HepG2 (cell line): ENCODE measurements at regions not wholly inside any gene's neighbourhood (a gene's known extent, or its start where the extent isn't known, plus 50 kb on each side); places are given as distances from the start of the nearest gene placed in this dataset.

Experiments
- ATAC-seq: fragments of 200-7000 bp; cut with Tn5 transposase; 3 replicates; pipeline ENCODE4 v1.9.1; 2020; ENCODE audit warnings: mild to moderate bottlenecking, moderate library complexity
- BruUV-seq: library from RNA; stranded (reverse); fragments of 400-500 nt; replicated peaks from 2 replicates; lab custom pipeline; 2021; lab: Mats Ljungman, UMichigan
- CTCF ChIA-PET: fragments of 300-600 bp; formaldehyde crosslinking; extraction: SDS; loops from one replicate; lab custom pipeline; 2021; ENCODE audit warnings: low total read pairs, inconsistent platforms, low intra/inter-chr PET ratio; lab: Yijun Ruan, JAX
- POLR2A ChIA-PET: fragments of 350-600 bp; sonication (Branson Sonifier 250); formaldehyde crosslinking; loops from one replicate; lab custom pipeline; 2020; ENCODE audit warnings: antibody characterized with exemption, inconsistent platforms; lab: Yijun Ruan, JAX
- DNase-seq: peaks from one replicate; pipeline ENCODE4 v3.0.0-alpha.2; 2015; ENCODE audit warnings: low spot score
- FAIRE-seq: peaks from 3 replicates; lab custom pipeline; 2011; peaks lifted over from hg19 to GRCh38; lab: Jason Lieb, UNC
- H2AFZ ChIP-seq: one replicate; pipeline ENCODE4 v1.6.1; 2011; ENCODE audit warnings: low read length, inconsistent platforms
- H3K27ac ChIP-seq: fragments of 300-600 bp; 3 replicates; pipeline ENCODE4 v1.8.0; 2011; ENCODE audit warnings: mixed run types, mild to moderate bottlenecking, mixed read lengths, low read length, inconsistent platforms; ENCODE audit not compliant: insufficient read depth; ENCODE audit errors: extremely low read length
- H3K27me3 ChIP-seq, 2 experiments: fragments of 200-600 bp in 1 of 2; 2 replicates in 1 of 2; 3 replicates in 1 of 2; pipeline versions ENCODE4 v1.6.0 to v1.8.0; 2011; ENCODE audit warnings: low read length in 2 of 2, mild to moderate bottlenecking in 2 of 2, moderate library complexity in 2 of 2, inconsistent platforms in 1 of 2; ENCODE audit not compliant: insufficient read depth in 2 of 2, control insufficient read depth in 1 of 2
- H3K36me3 ChIP-seq, 2 experiments: fragments of 200-600 bp in 1 of 2; replicated peaks in 1 of 2; 2 replicates in 1 of 2; 3 replicates in 1 of 2; pipeline versions ENCODE4 v1.5.1 to v1.8.0; 2011; ENCODE audit warnings: low read length in 2 of 2, inconsistent platforms in 1 of 2; ENCODE audit not compliant: insufficient read depth in 2 of 2, control insufficient read depth in 1 of 2
- H3K4me1 ChIP-seq: 2 replicates; pipeline ENCODE4 v1.5.1; 2012; ENCODE audit warnings: low read length, inconsistent platforms; ENCODE audit not compliant: insufficient read depth
- H3K4me2 ChIP-seq: 2 replicates; pipeline ENCODE4 v1.6.0; 2011; ENCODE audit warnings: low read depth, low read length, inconsistent platforms
- H3K4me3 ChIP-seq, 3 experiments: fragments of 200-600 bp in 1 of 3; sonication (generic), shearing (Covaris generic) in 1 of 3; replicated peaks in 1 of 3; 2 replicates each; pipeline ENCODE4 v1.5.1; 2011 to 2016; ENCODE audit warnings: low read length in 3 of 3, inconsistent platforms in 2 of 3, low read depth in 2 of 3, mild to moderate bottlenecking in 2 of 3, control low read depth in 1 of 3, mixed read lengths in 1 of 3; ENCODE audit not compliant: insufficient read depth in 1 of 3
- H3K79me2 ChIP-seq: one replicate; pipeline ENCODE4 v1.6.1; 2011; ENCODE audit warnings: low read length, inconsistent platforms; ENCODE audit not compliant: insufficient read depth
- H3K9ac ChIP-seq: 2 replicates; pipeline ENCODE4 v1.6.0; 2011; ENCODE audit warnings: mild to moderate bottlenecking, low read depth, low read length, inconsistent platforms; ENCODE audit not compliant: insufficient read depth
- H3K9me3 ChIP-seq: 2 replicates; pipeline ENCODE4 v1.5.1; 2012; ENCODE audit warnings: mild to moderate bottlenecking, low read length
- H4K20me1 ChIP-seq: 2 replicates; pipeline ENCODE4 v1.6.0; 2011; ENCODE audit warnings: inconsistent platforms, mild to moderate bottlenecking, low read length, moderate library complexity; ENCODE audit not compliant: insufficient read depth
- AGO2 ChIP-seq: fragments of 200-400 bp; formaldehyde crosslinking; optimal IDR thresholded peaks from 2 replicates; pipeline ENCODE3; 2017; ENCODE audit warnings: mild to moderate bottlenecking, low read depth, low read length, moderate library complexity
- KAT8 ChIP-seq: IDR thresholded peaks from 2 replicates; pipeline ENCODE4 v1.6.1; 2016; ENCODE audit warnings: missing genetic modification reagents, missing compliant biosample characterization
- MAFK ChIP-seq, 2 experiments: IDR thresholded peaks in 1 of 2; conservative IDR thresholded peaks in 1 of 2; 2 replicates each; pipeline ENCODE4 v1.6.1; 2011; ENCODE audit warnings: improper control_type of control experiment in 2 of 2, low read length in 2 of 2
- SP2 ChIP-seq: sonication (generic); formaldehyde crosslinking; IDR thresholded peaks from 2 replicates; pipeline ENCODE4 v1.5.1; 2020; ENCODE audit warnings: mild to moderate bottlenecking, missing genetic modification reagents
- SP5 ChIP-seq: IDR thresholded peaks from 2 replicates; pipeline ENCODE4 v1.6.1; 2016; ENCODE audit warnings: low read depth, borderline replicate concordance
- ZKSCAN8 ChIP-seq: IDR thresholded peaks from 2 replicates; pipeline ENCODE4 v1.6.1; 2016; ENCODE audit warnings: borderline replicate concordance, missing genetic modification reagents, missing compliant biosample characterization
- ZNF543 ChIP-seq: sonication (generic); formaldehyde crosslinking; IDR thresholded peaks from 2 replicates; pipeline ENCODE4 v1.4.0; 2020; ENCODE audit warnings: mild to moderate bottlenecking, missing genetic modification reagents
- ZNF616 ChIP-seq: sonication (generic); formaldehyde crosslinking; IDR thresholded peaks from 2 replicates; pipeline ENCODE4 v1.5.0; 2020; ENCODE audit warnings: low read depth, mild to moderate bottlenecking, missing genetic modification reagents
- ZNF761 ChIP-seq: sonication (generic); formaldehyde crosslinking; conservative IDR thresholded peaks from 2 replicates; pipeline ENCODE4 v1.4.0; 2020; ENCODE audit warnings: mild to moderate bottlenecking, missing genetic modification reagents
- ZSCAN9 ChIP-seq: IDR thresholded peaks from 2 replicates; pipeline ENCODE4 v1.6.1; 2016; ENCODE audit warnings: borderline replicate concordance
- WGBS: methylation state at CpG from one replicate; pipeline ENCODE4 v1.1.6; 2017; ENCODE audit warnings: low lambda C conversion rate; 5-methylcytosine and 5-hydroxymethylcytosine counted together
- in situ Hi-C: cut with HindIII; loops from 2 replicates; pipeline ENCODE4 v1.10.0; 2017; ENCODE audit warnings: low pct_unique_long_range_greater_than_20kb; ENCODE audit not compliant: extremely low pct_ligation_motif_present
- intact Hi-C: fragments of 100-400 bp; cut with micrococcal nuclease; formaldehyde crosslinking; loops from one replicate; pipeline ENCODE4 v1.10.0; 2022; ENCODE audit not compliant: unreplicated experiment

- ATAC-seq, result no peak
- ChIA-PET POLR2A (no interaction called here), CTCF (no interaction called here)
- no peaks in the 10 kb centered on the region for H3K36me3 ChIP-seq
- H3K27ac ChIP-seq, result no peak overlapping the region
- WGBS, result 26% methylated on average over 6 of the region's 14 CpGs
- no peaks in the 10 kb centered on the region for H3K9me3 ChIP-seq
- H3K4me1 ChIP-seq, result no peaks in the 10 kb centered on the region
- H3K4me3 ChIP-seq, result no peak overlapping the region
- H4K20me1 ChIP-seq, result no peaks in the 10 kb centered on the region
- no TSS peak for BruUV-seq
- no peak overlapping the region for H2AFZ ChIP-seq
- H3K79me2 ChIP-seq, result no peaks in the 10 kb centered on the region
- in situ Hi-C loops, result no loop called here
- FAIRE-seq, result no peak
- H3K9ac ChIP-seq, result no peak overlapping the region
- no peak for DNase-seq
- H3K27me3 ChIP-seq, result peaks cover 4 to 80% of the 10 kb centered on the region in 2 experiments; a peak in 4 of 5 replicates
- no peak for TF ChIP-seq MAFK (conservative IDR thresholded peaks at IDR 0.05 in 1 of 2, IDR thresholded peaks at IDR 0.05 in 1 of 2; ENCODE audit: low read length in 2 of 2)
- TF ChIP-seq AGO2, result no peak
- no peak for TF ChIP-seq ZNF761 (CRISPR knock-in tag)
- no peak for TF ChIP-seq ZNF543 (CRISPR knock-in tag)
- no peak for TF ChIP-seq ZNF616
- no peak overlapping the region for H3K4me2 ChIP-seq
- intact Hi-C loops, result no loop called here
Observed at GRCh38 chr16:86775511-86775921, 197.2 kb downstream of the FOXL1 start.

- no TSS peak for BruUV-seq
- Histone ChIP-seq H3K4me3 (no peak overlapping the region), H2AFZ (no peak overlapping the region), H3K4me2 (no peak overlapping the region), H3K9ac (no peak overlapping the region), H4K20me1 (no peaks in the 10 kb centered on the region), H3K27me3 (peaks cover 3 to 76% of the 10 kb centered on the region in 2 experiments; a peak in 4 of 5 replicates), H3K36me3 (no peaks in the 10 kb centered on the region), H3K79me2 (no peaks in the 10 kb centered on the region), H3K4me1 (no peaks in the 10 kb centered on the region), H3K27ac (no peak overlapping the region), H3K9me3 (no peaks in the 10 kb centered on the region)
- DNase-seq, result no peak
- ChIA-PET CTCF (no interaction called here), POLR2A (no interaction called here)
- in situ Hi-C loops (no loop called here), intact Hi-C loops (no loop called here)
- no peak for ATAC-seq
- TF ChIP-seq SP2, result no peak
- no peak for TF ChIP-seq ZSCAN9 (CRISPR knock-in tag)
- no peak for TF ChIP-seq KAT8
- no peak for TF ChIP-seq SP5 (CRISPR knock-in tag)
- TF ChIP-seq ZKSCAN8 (CRISPR knock-in tag), result no peak
- 0% methylated on average over 3 of the region's 4 CpGs for WGBS
- no peak for FAIRE-seq
Observed at GRCh38 chr16:86777381-86777946, 199.1 kb downstream of the FOXL1 start.
